ENCODE measurements at regions not wholly inside any gene's neighbourhood (a gene's known extent, or its start where the extent isn't known, plus 50 kb on each side); places are given as distances from the start of the nearest gene placed in this dataset.

DNA sequence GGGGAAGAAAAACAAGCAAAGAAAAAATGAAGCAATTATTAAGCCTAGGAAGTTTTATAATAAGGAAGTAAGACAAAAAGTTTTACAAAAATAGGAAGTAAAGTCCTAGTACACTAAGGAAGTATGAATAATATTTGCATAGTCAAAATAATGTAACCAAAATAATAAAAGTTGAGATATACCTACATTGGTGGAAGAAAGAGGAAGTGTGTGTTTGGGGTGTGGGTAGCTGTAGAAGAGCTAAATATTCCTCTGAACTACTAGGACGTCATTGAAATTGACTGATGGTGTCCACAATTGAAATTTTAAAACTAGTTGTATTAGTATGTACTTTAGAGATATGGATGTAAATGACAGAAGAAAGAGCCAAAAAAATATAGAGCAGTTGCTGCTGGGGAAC lies 228.4 kb upstream of the OTX2 start:
- no peak for ATAC-seq (ENCODE audit: low FRiP score in 2 of 2)
- 31 to 33% methylated on average over 1 of the region's 1 CpG for WGBS, 2 donors

GRCh38 chr14:57031474-57031873 lies 221.2 kb upstream of the OTX2 start:
- Histone ChIP-seq H3K27ac (no peak overlapping the region), H3K9me3 (peaks cover 0 to 6% (median 0%) of the 10 kb centered on the region in 4 donors), H3K4me1 (no peaks in the 10 kb centered on the region), H3K36me3 (no peaks in the 10 kb centered on the region), H3K4me3 (no peak overlapping the region), H3K27me3 (no peaks in the 10 kb centered on the region)
- 97 to 100% methylated on average over 1 of the region's 1 CpG for WGBS, 2 donors
- ATAC-seq (ENCODE audit: low FRiP score in 2 of 2) (no peak), DNase-seq (no peak)
- no peak for TF ChIP-seq POLR2AphosphoS5 (IDR thresholded peaks at IDR 0.05)
- no peak for TF ChIP-seq EP300 (IDR thresholded peaks at IDR 0.05)
- TF ChIP-seq, protein P1, sequence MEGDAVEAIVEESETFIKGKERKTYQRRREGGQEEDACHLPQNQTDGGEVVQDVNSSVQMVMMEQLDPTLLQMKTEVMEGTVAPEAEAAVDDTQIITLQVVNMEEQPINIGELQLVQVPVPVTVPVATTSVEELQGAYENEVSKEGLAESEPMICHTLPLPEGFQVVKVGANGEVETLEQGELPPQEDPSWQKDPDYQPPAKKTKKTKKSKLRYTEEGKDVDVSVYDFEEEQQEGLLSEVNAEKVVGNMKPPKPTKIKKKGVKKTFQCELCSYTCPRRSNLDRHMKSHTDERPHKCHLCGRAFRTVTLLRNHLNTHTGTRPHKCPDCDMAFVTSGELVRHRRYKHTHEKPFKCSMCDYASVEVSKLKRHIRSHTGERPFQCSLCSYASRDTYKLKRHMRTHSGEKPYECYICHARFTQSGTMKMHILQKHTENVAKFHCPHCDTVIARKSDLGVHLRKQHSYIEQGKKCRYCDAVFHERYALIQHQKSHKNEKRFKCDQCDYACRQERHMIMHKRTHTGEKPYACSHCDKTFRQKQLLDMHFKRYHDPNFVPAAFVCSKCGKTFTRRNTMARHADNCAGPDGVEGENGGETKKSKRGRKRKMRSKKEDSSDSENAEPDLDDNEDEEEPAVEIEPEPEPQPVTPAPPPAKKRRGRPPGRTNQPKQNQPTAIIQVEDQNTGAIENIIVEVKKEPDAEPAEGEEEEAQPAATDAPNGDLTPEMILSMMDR (IDR thresholded peaks at IDR 0.05) = no peak
- TF ChIP-seq POLR2A (IDR thresholded peaks at IDR 0.05) = no peak

More for the DNA sequence above, 228.4 kb upstream of the OTX2 start:
- Histone ChIP-seq H3K9me3 (no peaks in the 10 kb centered on the region), H3K4me1 (no peaks in the 10 kb centered on the region), H3K27me3 (no peaks in the 10 kb centered on the region), H3K36me3 (no peaks in the 10 kb centered on the region), H3K4me3 (no peak overlapping the region), H3K27ac (no peak overlapping the region)
- TF ChIP-seq, protein P1 (IDR thresholded peaks at IDR 0.05) = no peak
- no peak for TF ChIP-seq EP300 (IDR thresholded peaks at IDR 0.05)
- no peak for TF ChIP-seq POLR2AphosphoS5 (IDR thresholded peaks at IDR 0.05)
- TF ChIP-seq POLR2A (IDR thresholded peaks at IDR 0.05) = no peak
- no peak for DNase-seq

- no peaks in the 10 kb centered on the region for H3K4me1 ChIP-seq
- TF ChIP-seq EP300 (IDR thresholded peaks at IDR 0.05) = no peak
- no peak for TF ChIP-seq POLR2A (IDR thresholded peaks at IDR 0.05)
- TF ChIP-seq POLR2AphosphoS5 (IDR thresholded peaks at IDR 0.05) = no peak
- TF ChIP-seq, protein P1 (IDR thresholded peaks at IDR 0.05) = no peak
- ATAC-seq (ENCODE audit: low FRiP score in 2 of 2) (no peak), DNase-seq (no peak)
- H3K27me3 ChIP-seq = no peaks in the 10 kb centered on the region
- H3K9me3 ChIP-seq = peaks cover 0 to 6% (median 0%) of the 10 kb centered on the region in 4 donors
- WGBS, 2 donors = 49 to 50% methylated on average over 2 of the region's 2 CpGs
- no peaks in the 10 kb centered on the region for H3K36me3 ChIP-seq
- H3K27ac ChIP-seq = no peak overlapping the region
- H3K4me3 ChIP-seq = no peak overlapping the region
Measured at GRCh38 chr14:57029620-57030253, 219.5 kb upstream of the OTX2 start.

DNA sequence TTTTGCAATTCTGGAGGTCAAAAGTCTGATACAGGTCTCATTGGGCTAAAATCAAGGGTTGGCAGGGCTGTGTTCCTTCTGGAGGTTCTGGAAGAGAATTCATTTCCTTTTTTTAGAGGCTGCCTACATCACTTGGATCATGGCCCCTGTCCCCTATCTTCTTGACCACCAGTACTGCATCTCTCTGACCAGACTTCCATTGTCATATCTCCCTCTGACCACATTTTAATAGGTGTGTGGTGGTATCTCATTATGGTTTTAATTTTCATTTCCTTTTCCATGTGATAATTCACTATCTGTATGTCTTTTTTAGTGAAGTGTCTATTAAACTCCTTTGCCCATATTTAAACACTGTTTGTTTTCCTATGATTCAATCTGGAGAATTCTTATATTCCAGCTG lies 215.2 kb upstream of the OTX2 start:
- H3K4me1 ChIP-seq = no peaks in the 10 kb centered on the region
- H3K27ac ChIP-seq = no peak overlapping the region
- DNase-seq (no peak), ATAC-seq (ENCODE audit: low FRiP score in 2 of 2) (no peak)
- no peaks in the 10 kb centered on the region for H3K36me3 ChIP-seq
- H3K27me3 ChIP-seq = no peaks in the 10 kb centered on the region
- no peak for TF ChIP-seq EP300 (IDR thresholded peaks at IDR 0.05)
- no peak for TF ChIP-seq POLR2AphosphoS5 (IDR thresholded peaks at IDR 0.05)
- TF ChIP-seq, protein P1 (IDR thresholded peaks at IDR 0.05) = no peak
- no peak for TF ChIP-seq POLR2A (IDR thresholded peaks at IDR 0.05)
- peaks cover 0 to under 1% (median 0%) of the 10 kb centered on the region in 4 donors for H3K9me3 ChIP-seq
- H3K4me3 ChIP-seq = no peak overlapping the region

- DNase-seq (no peak), ATAC-seq (ENCODE audit: low FRiP score in 2 of 2) (no peak)
- Histone ChIP-seq H3K36me3 (no peaks in the 10 kb centered on the region), H3K27ac (no peak overlapping the region), H3K9me3 (no peaks in the 10 kb centered on the region), H3K4me3 (no peak overlapping the region), H3K4me1 (no peaks in the 10 kb centered on the region), H3K27me3 (no peaks in the 10 kb centered on the region)
- TF ChIP-seq EP300 (IDR thresholded peaks at IDR 0.05) = no peak
- TF ChIP-seq, protein P1 (IDR thresholded peaks at IDR 0.05) = no peak
- no peak for TF ChIP-seq POLR2A (IDR thresholded peaks at IDR 0.05)
- TF ChIP-seq POLR2AphosphoS5 (IDR thresholded peaks at IDR 0.05) = no peak
- WGBS, 2 donors = 88% methylated on average over 6 of the region's 6 CpGs
Measured at GRCh38 chr14:57022608-57023007, 212.3 kb upstream of the OTX2 start.
